DOHH2 (cell line): ENCODE measurements at regions not wholly inside any gene's neighbourhood (a gene's known extent, or its start where the extent isn't known, plus 50 kb on each side); places are given as distances from the start of the nearest gene placed in this dataset.

Experiments
- H3F3A ChIP-seq: fragments of 200-600 bp; sonication (generic), shearing (Covaris generic); 2 replicates; pipeline ENCODE4 v1.6.0; 2016; ENCODE audit warnings: antibody characterized with exemption, mild to moderate bottlenecking; ENCODE audit not compliant: control insufficient read depth, insufficient read depth
- H3K27ac ChIP-seq: fragments of 200-600 bp; sonication (generic); 2 replicates; pipeline ENCODE4 v1.5.1; 2014; ENCODE audit warnings: low read depth, mild to moderate bottlenecking, low read length, moderate library complexity
- H3K27me3 ChIP-seq: fragments of 200-600 bp; sonication (generic); 2 replicates; pipeline ENCODE4 v1.6.1; 2014; ENCODE audit warnings: mild to moderate bottlenecking, low read length, mixed read lengths; ENCODE audit not compliant: control insufficient read depth
- H3K36me3 ChIP-seq: fragments of 200-600 bp; sonication (generic); 2 replicates; pipeline ENCODE4 v1.6.1; 2014; ENCODE audit warnings: mild to moderate bottlenecking, low read length, moderate library complexity, mixed read lengths; ENCODE audit not compliant: control insufficient read depth
- H3K4me1 ChIP-seq: fragments of 200-600 bp; sonication (generic); 2 replicates; pipeline ENCODE4 v1.6.1; 2014; ENCODE audit warnings: mild to moderate bottlenecking, low read length, mixed read lengths; ENCODE audit not compliant: control insufficient read depth
- H3K4me2 ChIP-seq: fragments of 200-600 bp; sonication (generic); 2 replicates; pipeline ENCODE4 v1.6.0; 2014; ENCODE audit warnings: mild to moderate bottlenecking, low read length, moderate library complexity
- H3K4me3 ChIP-seq: fragments of 200-600 bp; sonication (generic); 2 replicates; pipeline ENCODE4 v1.5.1; 2014; ENCODE audit warnings: mild to moderate bottlenecking, low read length, mixed read lengths
- H3K79me2 ChIP-seq: fragments of 200-600 bp; sonication (generic); 2 replicates; pipeline ENCODE4 v1.6.1; 2014; ENCODE audit warnings: mild to moderate bottlenecking, low read length, mixed read lengths; ENCODE audit not compliant: control insufficient read depth
- H3K9me2 ChIP-seq: fragments of 200-600 bp; sonication (generic); replicated peaks from 2 replicates; pipeline ENCODE4 v1.6.1; 2014; ENCODE audit warnings: mild to moderate bottlenecking, low read length, mixed read lengths; ENCODE audit not compliant: control insufficient read depth
- H3K9me3 ChIP-seq: fragments of 200-600 bp; sonication (generic); 2 replicates; pipeline ENCODE4 v1.6.1; 2014; ENCODE audit warnings: antibody characterized with exemption, low read length, mixed read lengths; ENCODE audit not compliant: control insufficient read depth, insufficient read depth
- H4K20me1 ChIP-seq: fragments of 200-600 bp; sonication (generic); 2 replicates; pipeline ENCODE4 v1.6.0; 2014; ENCODE audit warnings: low read depth, mild to moderate bottlenecking, antibody characterized with exemption, low read length, moderate library complexity; ENCODE audit not compliant: control insufficient read depth, insufficient read depth
- CTCF ChIP-seq: fragments of 200-600 bp; sonication (generic); IDR thresholded peaks from one replicate; pipeline ENCODE4 v1.5.1; 2014; ENCODE audit warnings: antibody characterized with exemption, mild to moderate bottlenecking, low read depth, low read length; ENCODE audit not compliant: poor library complexity, severe bottlenecking
- EZH2phosphoT487 ChIP-seq: fragments of 200-600 bp; sonication (generic); IDR thresholded peaks from 2 replicates; pipeline ENCODE4 v1.6.1; 2017; ENCODE audit warnings: borderline replicate concordance, mild to moderate bottlenecking, antibody characterized with exemption, low read length, moderate library complexity, mixed read lengths

GRCh38 chr1:23632479-23633160 lies 59.0 kb upstream of the RPL11 start:
- peaks cover 47% of the 10 kb centered on the region for H3F3A ChIP-seq
- no peaks in the 10 kb centered on the region for H3K9me3 ChIP-seq
- H3K4me1 ChIP-seq = peaks cover 91% of the 10 kb centered on the region
- no peaks in the 10 kb centered on the region for H4K20me1 ChIP-seq
- H3K27me3 ChIP-seq = no peaks in the 10 kb centered on the region
- no peaks in the 10 kb centered on the region for H3K36me3 ChIP-seq
- H3K9me2 ChIP-seq = no peaks in the 10 kb centered on the region
- H3K79me2 ChIP-seq = no peaks in the 10 kb centered on the region
- H3K4me2 ChIP-seq = peak overlapping the region; percentile 15
- H3K4me3 ChIP-seq = no peak overlapping the region
- H3K27ac ChIP-seq = peak overlapping the region; percentile 61
- no peak for TF ChIP-seq EZH2phosphoT487
- no peak for TF ChIP-seq CTCF

- Histone ChIP-seq H3K27ac (peak overlapping the region; percentile 87), H3F3A (peaks cover 45% of the 10 kb centered on the region), H3K4me1 (peaks cover 96% of the 10 kb centered on the region), H3K4me2 (peak overlapping the region; percentile 86), H3K9me2 (no peaks in the 10 kb centered on the region), H3K9me3 (no peaks in the 10 kb centered on the region), H3K4me3 (0 out of 2 replicates have a peak overlapping the region, but pooled peaks have one; percentile 14), H4K20me1 (no peaks in the 10 kb centered on the region), H3K36me3 (no peaks in the 10 kb centered on the region), H3K27me3 (no peaks in the 10 kb centered on the region), H3K79me2 (no peaks in the 10 kb centered on the region)
- TF ChIP-seq EZH2phosphoT487 (no peak), CTCF (no peak)
These were observed 61.8 kb upstream of the RPL11 start for GRCh38 chr1:23629708-23630290.

- no peak for TF ChIP-seq EZH2phosphoT487
- TF ChIP-seq CTCF = no peak
- Histone ChIP-seq H3K79me2 (no peaks in the 10 kb centered on the region), H3K4me2 (peak overlapping the region; percentile 86), H3F3A (peaks cover 40% of the 10 kb centered on the region), H3K27me3 (no peaks in the 10 kb centered on the region), H3K27ac (peak overlapping the region; percentile 87), H3K9me3 (no peaks in the 10 kb centered on the region), H3K4me3 (peak overlapping the region; percentile 46), H3K4me1 (peaks cover 95% of the 10 kb centered on the region), H3K9me2 (no peaks in the 10 kb centered on the region), H4K20me1 (no peaks in the 10 kb centered on the region), H3K36me3 (no peaks in the 10 kb centered on the region)
These were observed 62.6 kb upstream of the RPL11 start for GRCh38 chr1:23628951-23629387.
